OCI-LY7 (cell line): ENCODE measurements at regions not wholly inside any gene's neighbourhood (a gene's known extent, or its start where the extent isn't known, plus 50 kb on each side); places are given as distances from the start of the nearest gene placed in this dataset.

Experiments
- CTCF ChIP-seq: fragments of 200-600 bp; sonication (generic); conservative IDR thresholded peaks from 2 replicates; pipeline ENCODE4 v1.5.1; 2014; ENCODE audit warnings: mild to moderate bottlenecking, antibody characterized with exemption, low read length, moderate library complexity, mixed read lengths
- EZH2phosphoT487 ChIP-seq: fragments of 200-600 bp; sonication (generic); IDR thresholded peaks from 2 replicates; pipeline ENCODE4 v1.6.1; 2018; ENCODE audit warnings: low read depth, borderline replicate concordance, mild to moderate bottlenecking, mixed run types, antibody characterized with exemption, low read length, moderate library complexity, mixed read lengths

DNA sequence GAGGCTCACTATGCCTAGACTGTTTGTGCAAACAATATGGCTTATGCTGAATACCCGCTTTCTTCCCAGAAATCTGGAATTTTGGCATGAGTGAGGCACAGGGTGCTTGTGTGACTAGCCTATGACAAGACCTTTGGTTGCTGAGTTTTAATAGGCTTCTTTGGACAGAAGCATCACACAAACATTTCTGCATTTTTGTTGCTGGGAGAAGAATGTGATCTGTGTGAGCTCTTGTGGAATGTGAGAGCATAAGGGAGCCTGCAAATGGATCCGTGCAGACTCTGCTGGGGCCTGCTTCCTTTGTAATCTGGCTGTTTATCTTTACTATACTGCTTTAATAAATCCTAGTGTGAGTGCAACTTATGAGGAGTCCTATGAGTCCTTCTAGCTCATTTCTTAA lies 83.0 kb upstream of the ZDHHC17 start:
- TF ChIP-seq CTCF (no peak), EZH2phosphoT487 (no peak)
